Upper lobe of left lung (tissue), 4 donors: ENCODE measurements at regions not wholly inside any gene's neighbourhood (a gene's known extent, or its start where the extent isn't known, plus 50 kb on each side); places are given as distances from the start of the nearest gene placed in this dataset.

Source experiments
- EP300 ChIP-seq, 4 donors: sonication (generic); formaldehyde crosslinking; IDR thresholded peaks; one replicate each; pipeline ENCODE4 v1.5.1; 2017; ENCODE audit warnings: antibody characterized with exemption in 4 of 4, control low read depth in 2 of 4
- POLR2A ChIP-seq, 4 donors: fragments of 450-650 bp; IDR thresholded peaks; one replicate each; pipeline ENCODE4 v1.5.1; 2016 to 2017; ENCODE audit warnings: antibody characterized with exemption in 4 of 4, mild to moderate bottlenecking in 2 of 4
- TF ChIP-seq, protein P1 (sequence below), 6 experiments: fragments of 450-650 bp in 4 of 6; fragments of 200-600 bp in 2 of 6; sonication (generic) in 2 of 6; IDR thresholded peaks; one replicate each; pipeline ENCODE4 v1.5.1; 2016 to 2019; ENCODE audit warnings: antibody characterized with exemption in 6 of 6

DNA sequence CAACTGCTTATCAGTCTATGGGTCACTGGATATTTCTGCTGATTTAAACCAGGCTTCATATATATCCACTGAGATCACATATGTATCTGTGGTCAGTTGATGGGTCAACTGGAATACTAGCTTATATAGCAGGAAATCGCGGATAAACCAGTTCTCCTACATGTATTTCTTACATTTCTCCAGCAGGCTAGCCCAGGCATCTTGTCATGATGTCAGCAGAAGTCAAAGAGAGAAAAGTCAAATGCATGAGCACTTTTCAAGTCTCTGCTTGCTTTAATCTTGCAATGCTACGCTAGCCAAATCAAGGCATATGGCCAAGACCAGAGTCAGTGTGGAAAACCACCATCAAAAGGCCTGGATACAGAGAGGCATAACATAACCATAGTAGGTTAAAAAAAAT is 1008.8 kb upstream of the DIAPH2 start:
- TF ChIP-seq, protein P1, sequence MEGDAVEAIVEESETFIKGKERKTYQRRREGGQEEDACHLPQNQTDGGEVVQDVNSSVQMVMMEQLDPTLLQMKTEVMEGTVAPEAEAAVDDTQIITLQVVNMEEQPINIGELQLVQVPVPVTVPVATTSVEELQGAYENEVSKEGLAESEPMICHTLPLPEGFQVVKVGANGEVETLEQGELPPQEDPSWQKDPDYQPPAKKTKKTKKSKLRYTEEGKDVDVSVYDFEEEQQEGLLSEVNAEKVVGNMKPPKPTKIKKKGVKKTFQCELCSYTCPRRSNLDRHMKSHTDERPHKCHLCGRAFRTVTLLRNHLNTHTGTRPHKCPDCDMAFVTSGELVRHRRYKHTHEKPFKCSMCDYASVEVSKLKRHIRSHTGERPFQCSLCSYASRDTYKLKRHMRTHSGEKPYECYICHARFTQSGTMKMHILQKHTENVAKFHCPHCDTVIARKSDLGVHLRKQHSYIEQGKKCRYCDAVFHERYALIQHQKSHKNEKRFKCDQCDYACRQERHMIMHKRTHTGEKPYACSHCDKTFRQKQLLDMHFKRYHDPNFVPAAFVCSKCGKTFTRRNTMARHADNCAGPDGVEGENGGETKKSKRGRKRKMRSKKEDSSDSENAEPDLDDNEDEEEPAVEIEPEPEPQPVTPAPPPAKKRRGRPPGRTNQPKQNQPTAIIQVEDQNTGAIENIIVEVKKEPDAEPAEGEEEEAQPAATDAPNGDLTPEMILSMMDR (IDR thresholded peaks at IDR 0.05), result no peak
- TF ChIP-seq POLR2A (IDR thresholded peaks at IDR 0.05) (no peak), EP300 (IDR thresholded peaks at IDR 0.05) (no peak)
